HG03565 (cell line): ENCODE measurements at regions not wholly inside any gene's neighbourhood (a gene's known extent, or its start where the extent isn't known, plus 50 kb on each side); places are given as distances from the start of the nearest gene placed in this dataset.
A peak's percentile ranks its signal among the peaks of the same experiment; 100 is the strongest.
"Not testable (repeated sequence)": the region's sequence is repeated elsewhere in the genome, so short reads cannot be mapped to it uniquely, and the experiment has no call there.

Experiments
- ATAC-seq: cut with Tn5 transposase; IDR thresholded peaks from one replicate; pipeline ENCODE4 v1.9.1; 2021; ENCODE audit warnings: mild to moderate bottlenecking, moderate library complexity; ENCODE audit not compliant: unreplicated experiment

GRCh38 chr3:78235841-78236240 lies 1195.9 kb downstream of the ROBO2 start:
- no peak for ATAC-seq

DNA sequence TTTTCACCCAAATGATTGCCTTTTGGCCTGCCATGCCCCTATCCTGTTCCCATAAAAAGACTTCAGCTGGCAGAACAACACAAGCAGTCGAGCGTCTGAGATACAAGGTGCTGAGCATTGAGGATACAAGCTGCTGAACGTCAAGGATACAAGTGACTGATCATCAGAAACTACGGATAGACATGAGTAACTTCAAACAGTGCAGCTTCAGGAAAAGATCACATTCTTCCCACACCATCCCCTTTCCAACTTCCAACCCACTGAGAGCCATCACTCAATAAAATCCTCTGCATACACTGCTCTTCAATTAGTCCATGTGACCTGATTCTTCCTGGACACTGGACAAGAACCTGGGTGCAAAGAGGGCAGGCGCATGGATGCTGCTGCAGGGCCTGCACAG lies 1198.9 kb downstream of the ROBO2 start:
- ATAC-seq: no peak

- no peak for ATAC-seq
Observed at GRCh38 chr3:78242724-78243123, 1202.8 kb downstream of the ROBO2 start.

DNA sequence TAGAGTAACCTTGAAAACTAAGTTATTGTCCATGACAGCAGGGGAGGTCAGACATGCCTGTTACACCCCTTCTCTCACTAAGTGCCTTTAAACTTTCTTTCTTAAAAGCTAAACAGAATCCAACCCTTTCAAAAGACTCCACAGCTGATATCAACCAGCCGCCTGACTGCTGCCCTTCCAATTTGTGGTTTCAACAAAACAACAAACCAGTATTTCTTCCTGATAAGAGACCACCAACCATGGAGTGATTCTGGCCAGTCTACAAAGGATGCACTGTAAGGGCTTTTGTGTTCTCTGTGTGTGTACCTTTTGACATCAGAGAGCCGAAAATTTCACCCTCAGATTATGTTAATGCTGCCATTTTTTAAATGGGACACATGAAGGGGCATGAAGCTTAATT lies 1204.2 kb downstream of the ROBO2 start:
- ATAC-seq: no peak

- ATAC-seq: no peak
Observed at GRCh38 chr3:78249294-78249693, 1209.4 kb downstream of the ROBO2 start.

DNA sequence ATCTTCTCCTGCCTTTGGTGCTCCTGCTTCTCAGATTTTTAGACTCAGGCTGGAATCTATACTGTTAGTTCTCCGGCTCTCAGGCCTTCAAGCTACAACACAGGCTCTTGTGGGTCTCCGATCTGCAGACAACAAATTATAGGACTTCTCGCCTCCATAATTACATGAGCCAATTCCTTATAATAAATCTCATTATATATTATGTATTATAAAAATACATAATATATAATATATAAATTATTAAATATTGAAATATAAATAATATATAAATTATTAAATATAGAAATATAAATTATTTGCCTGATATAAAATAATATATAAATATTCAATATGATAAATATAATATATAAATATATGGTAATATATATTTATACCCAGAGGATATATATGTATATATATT lies 1214.0 kb downstream of the ROBO2 start:
- ATAC-seq: no peak

DNA sequence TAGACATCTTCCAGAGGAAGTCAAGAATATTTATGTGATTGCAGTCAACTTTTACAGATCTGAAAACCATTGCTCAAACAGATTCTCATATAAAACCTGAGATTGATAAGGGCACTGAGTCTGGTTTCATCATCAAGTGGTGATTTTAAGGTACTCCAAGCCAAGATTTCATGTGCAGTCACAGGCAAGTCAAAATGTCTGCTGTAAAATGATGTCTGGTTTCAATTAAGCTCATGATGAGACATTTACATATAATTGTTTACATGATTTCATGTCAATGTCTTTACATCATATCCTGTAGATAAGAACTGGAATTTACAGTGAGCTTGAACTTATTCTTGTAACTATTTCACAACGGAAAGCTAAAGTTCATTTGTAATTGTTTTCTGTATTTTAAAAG lies 1215.5 kb downstream of the ROBO2 start:
- no peak for ATAC-seq

- no peak for ATAC-seq
Observed at GRCh38 chr3:78256123-78256522, 1216.2 kb downstream of the ROBO2 start.

- ATAC-seq: no peak
Observed at GRCh38 chr3:78257951-78258530, 1218.1 kb downstream of the ROBO2 start.

DNA sequence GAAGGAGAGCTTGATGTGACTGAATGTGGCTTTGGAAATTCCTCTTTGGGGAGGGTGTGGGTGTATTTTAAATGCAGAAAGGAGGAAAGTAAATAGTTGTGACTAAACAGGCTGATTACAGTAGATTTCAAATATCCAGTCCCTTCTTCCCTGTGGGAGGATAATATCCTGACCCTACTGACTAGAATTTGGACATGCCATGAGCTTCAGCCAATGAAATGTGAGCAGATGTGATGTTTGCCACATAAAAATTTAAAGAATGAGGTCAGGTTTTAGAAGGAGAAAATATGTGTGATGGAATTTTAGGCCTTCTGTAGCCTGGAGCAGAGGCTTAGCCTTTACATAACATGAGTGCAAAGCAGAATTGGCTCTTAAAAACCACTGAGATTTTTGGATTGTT lies 1218.9 kb downstream of the ROBO2 start:
- no peak for ATAC-seq

DNA sequence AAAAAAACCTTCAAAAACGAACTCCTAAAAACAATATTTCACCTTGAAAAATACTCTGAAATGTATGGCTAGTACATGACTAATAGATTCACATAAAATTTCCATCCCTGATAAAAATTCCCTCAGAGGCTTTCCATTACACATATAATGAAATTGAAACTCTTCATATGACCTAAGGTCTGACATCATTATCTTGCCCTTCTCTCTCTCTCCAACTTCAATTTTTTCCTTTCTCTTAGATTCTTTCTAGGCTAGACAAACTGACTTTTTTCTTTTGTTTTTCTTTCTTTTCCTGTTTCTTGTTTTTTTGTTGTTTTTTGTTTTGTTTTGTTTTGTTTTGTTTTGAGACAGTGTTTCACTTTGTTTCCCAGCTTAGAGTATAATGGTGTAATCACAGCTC lies 1220.5 kb downstream of the ROBO2 start:
- ATAC-seq: no peak

DNA sequence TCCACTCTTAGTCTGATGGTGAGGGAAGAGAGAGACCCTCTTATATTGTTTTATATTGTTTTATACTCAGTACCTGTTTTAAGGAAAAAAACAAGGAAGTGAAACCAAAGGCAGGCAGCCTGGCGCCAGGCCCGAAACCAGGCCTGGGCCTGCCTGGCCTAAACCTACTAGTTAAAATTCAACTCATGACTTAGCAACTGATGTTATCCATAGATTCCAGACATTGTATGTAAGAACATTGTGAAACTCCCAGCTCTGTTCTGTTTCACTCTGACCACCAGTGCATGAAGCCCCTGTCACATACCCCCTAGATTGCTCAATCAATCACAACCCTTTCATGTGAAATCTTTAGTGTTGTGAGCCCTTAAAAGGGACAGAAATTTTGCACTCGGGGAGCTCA lies 1226.7 kb downstream of the ROBO2 start:
- not testable (repeated sequence) for ATAC-seq

- ATAC-seq: no peak
Observed at GRCh38 chr3:78267235-78267634, 1227.3 kb downstream of the ROBO2 start.

DNA sequence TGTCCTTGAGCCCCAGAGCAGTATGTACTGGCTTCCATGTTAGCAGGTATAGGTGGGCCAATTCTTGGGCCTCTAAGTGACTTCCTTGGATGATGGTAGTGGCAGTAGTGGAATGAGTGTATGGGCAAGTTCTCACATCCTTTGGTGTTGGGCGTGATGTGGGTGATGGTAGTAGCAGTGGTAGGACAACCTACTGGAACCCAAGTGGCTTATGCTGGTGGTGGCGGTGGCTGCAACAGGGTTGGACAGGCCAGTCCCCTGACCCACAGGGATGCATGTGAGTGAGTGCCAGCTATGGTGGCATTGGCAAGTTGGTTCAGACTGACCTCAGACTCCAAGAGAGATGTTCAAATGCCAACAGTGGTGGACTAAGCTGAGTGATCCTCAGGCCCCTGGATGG lies 1228.2 kb downstream of the ROBO2 start:
- ATAC-seq: no peak

DNA sequence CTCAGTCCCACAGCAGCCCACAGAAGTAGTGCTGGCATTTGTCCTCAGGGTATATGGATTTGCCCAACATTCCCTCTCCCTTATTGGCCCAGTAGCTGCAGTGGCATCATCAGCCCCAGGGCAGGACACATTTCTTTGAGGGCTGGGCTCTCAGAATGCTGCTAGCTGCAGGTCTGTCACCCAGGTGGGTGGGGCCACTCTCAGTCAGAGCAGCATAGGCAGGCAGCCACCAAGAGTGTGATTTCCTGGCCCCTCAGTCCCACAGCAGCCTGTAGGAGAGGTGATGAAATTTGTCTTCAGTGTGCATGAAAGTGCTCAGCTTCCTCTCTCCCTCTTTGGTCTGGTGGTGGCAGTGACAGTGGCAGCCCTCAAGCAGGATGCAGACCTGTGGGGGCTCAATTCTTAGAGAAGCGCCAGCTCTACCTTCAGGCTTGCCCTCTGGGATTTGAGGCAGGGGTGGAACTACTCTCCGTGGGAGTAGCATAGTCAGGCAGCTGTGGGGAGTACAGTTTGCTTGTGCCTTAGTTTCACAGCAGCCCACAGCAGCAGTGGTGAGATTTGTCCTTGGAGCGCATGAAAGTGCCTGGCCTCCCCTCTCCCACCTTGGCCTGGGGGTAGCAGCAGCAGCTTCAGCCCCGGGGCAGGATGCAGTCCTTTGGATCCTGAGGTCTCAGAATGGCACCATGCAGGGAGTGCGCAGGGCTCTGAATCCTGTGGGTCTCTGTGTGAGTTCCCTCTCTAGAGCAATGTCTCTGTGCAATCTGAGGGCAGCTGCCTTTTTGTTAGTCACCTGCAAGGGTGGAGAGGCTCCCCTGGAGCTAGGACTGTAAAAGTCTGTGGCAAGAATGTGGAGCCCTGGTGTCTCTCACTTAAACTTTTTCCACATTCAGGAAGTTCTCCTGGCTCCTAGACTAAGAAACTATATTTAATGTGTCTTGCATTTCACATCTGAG lies 1229.1 kb downstream of the ROBO2 start:
- no peak for ATAC-seq

DNA sequence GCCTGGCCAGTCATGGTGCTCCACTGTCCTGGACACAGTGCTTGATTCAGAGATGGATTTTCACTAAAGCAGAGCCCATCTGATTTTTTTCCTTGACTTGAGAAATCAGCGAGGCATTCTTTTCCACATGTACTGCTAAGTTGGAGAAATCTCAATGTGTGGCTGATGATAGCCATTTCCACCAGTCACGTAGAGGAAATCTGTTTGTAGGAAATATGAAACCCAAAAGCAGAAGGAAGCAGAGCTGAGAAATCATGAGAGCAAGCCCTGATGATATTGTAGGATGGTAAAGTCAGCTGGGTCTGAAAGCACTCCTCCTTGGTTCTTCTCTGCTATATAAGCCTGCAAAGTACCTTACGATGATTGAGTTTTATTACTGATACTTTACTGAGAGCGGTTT lies 1233.4 kb downstream of the ROBO2 start:
- no peak for ATAC-seq

- no peak for ATAC-seq
Observed at GRCh38 chr3:78274475-78275065, 1234.7 kb downstream of the ROBO2 start.

DNA sequence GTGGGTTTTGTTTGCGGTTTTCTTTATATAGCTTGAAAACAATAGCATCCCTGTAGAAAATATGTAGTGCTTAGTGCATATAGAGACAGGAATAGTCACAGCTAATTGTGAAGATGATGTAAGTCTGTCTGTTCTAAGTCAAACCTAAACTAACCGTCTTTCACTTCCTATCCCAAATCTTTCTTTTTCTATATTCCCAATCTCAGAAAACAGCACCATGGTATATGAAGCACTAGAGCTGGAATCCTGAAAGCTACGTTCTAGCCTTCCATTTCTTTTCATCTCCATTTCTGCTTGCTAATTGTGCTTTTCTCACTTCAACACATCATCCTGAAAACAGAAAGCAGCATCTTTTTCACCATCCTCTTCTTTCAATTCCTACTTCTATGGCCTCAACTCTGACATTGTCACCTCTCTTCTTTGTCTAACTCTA lies 1235.5 kb downstream of the ROBO2 start:
- ATAC-seq: peak; percentile 30

DNA sequence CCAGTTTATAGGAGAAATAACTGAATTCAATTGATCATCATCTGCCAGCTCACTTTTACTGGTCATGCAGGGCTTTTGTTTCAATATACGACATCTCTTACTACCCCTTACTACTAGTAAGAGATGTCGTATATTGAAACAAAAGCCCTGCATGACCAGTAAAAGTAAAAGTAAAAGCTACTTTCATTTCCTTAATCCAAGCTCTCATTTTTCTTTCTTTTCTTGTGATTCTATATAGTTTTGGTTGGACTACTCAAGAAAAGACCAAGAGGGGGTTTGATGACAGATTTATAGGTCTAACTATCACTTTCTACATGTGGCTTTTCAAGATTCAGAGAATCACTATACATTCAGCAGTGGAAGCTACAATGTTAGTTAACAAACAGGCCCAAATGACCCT lies 1237.3 kb downstream of the ROBO2 start:
- ATAC-seq: peak; percentile 74

DNA sequence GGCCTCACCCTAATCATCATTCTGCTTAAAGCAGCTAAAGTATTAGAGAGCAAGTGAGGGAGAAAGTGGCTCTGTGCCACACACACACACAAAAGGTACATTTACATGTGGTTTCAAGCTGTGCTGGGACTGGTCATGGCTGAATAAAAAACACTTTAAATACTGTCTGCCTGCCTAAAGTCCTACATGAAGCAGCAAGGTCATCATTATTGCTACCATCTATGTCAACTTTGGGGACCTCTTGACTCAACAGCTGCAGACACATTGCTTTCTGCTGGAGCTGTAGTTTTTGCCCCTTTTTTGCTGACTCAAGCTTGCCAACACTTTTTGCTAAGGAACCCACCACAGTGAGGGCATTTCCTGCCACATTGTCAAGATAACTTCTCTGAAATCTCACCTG lies 1237.9 kb downstream of the ROBO2 start:
- no peak for ATAC-seq

GRCh38 chr3:78279091-78279490 lies 1239.2 kb downstream of the ROBO2 start:
- ATAC-seq: no peak

DNA sequence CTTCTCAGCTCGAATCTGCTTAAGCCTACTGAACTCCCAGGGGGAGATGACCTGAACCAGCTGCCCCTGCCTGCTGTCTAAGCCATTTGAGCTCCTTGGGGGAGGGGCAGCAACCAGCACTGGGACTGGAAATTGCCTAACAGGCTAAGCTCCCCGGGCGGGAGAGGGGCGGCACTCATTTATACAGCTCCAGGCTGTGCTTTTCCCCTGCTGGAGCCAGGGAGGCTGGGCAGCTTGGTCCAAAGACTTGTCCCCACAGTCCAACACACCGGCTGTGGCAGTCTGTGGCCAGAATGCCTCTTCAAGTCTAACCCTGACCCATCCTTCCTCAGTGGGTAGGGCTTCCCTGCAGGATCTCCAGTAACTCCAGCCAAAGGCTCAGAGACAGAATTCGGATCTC lies 1241.5 kb downstream of the ROBO2 start:
- ATAC-seq: no peak
